GM23338 (cell line): ENCODE measurements at regions not wholly inside any gene's neighbourhood (a gene's known extent, or its start where the extent isn't known, plus 50 kb on each side); places are given as distances from the start of the nearest gene placed in this dataset.

Source experiments
- ATAC-seq: fragments of 200-7000 bp; cut with Tn5 transposase; 3 replicates; pipeline ENCODE4 v1.9.1; 2020
- DNase-seq: peaks from one replicate; pipeline ENCODE4 v3.0.0-alpha.2; 2015; ENCODE audit warnings: low spot score
- H2AFZ ChIP-seq: fragments of 200-600 bp; sonication (generic); 2 replicates; pipeline ENCODE4 v1.8.0; 2016; ENCODE audit warnings: antibody characterized with exemption, mild to moderate bottlenecking, moderate library complexity
- H3F3A ChIP-seq: fragments of 200-600 bp; sonication (generic); replicated peaks from 2 replicates; pipeline ENCODE4 v1.8.0; 2017; ENCODE audit warnings: antibody characterized with exemption, mixed run types, low read depth
- H3K27ac ChIP-seq: fragments of 200-600 bp; sonication (generic); 2 replicates; pipeline ENCODE4 v1.6.1; 2016; ENCODE audit warnings: low read depth
- H3K27me3 ChIP-seq: fragments of 200-600 bp; sonication (generic); 2 replicates; pipeline ENCODE4 v1.8.0; 2016; ENCODE audit warnings: mild to moderate bottlenecking, mixed run types, moderate library complexity; ENCODE audit not compliant: insufficient read depth
- H3K36me3 ChIP-seq: fragments of 200-600 bp; sonication (generic); 2 replicates; pipeline ENCODE4 v1.8.0; 2016; ENCODE audit warnings: mild to moderate bottlenecking; ENCODE audit not compliant: insufficient read depth
- H3K4me1 ChIP-seq: fragments of 200-600 bp; sonication (generic); 2 replicates; pipeline ENCODE4 v1.8.0; 2016; ENCODE audit warnings: mild to moderate bottlenecking, moderate library complexity; ENCODE audit not compliant: insufficient read depth
- H3K4me2 ChIP-seq: fragments of 200-600 bp; sonication (generic); 2 replicates; pipeline ENCODE4 v1.7.1; 2017; ENCODE audit warnings: mixed run types
- H3K4me3 ChIP-seq: fragments of 200-600 bp; sonication (generic); 2 replicates; pipeline ENCODE4 v1.6.1; 2016; ENCODE audit warnings: mixed run types
- H3K79me2 ChIP-seq: fragments of 200-600 bp; sonication (generic); replicated peaks from 2 replicates; pipeline ENCODE4 v1.8.0; 2017; ENCODE audit warnings: mild to moderate bottlenecking; ENCODE audit not compliant: insufficient read depth
- H3K9me2 ChIP-seq: fragments of 200-600 bp; sonication (generic); 2 replicates; pipeline ENCODE4 v1.8.0; 2017; ENCODE audit not compliant: insufficient read depth
- H4K20me1 ChIP-seq: fragments of 200-600 bp; sonication (generic); replicated peaks from 2 replicates; pipeline ENCODE4 v1.8.0; 2017; ENCODE audit warnings: mild to moderate bottlenecking; ENCODE audit not compliant: insufficient read depth
- H3K27ac Mint-ChIP-seq: 2 replicates; pipeline ENCODE4 v1.8.0; 2020; ENCODE audit warnings: inconsistent platforms, mild to moderate bottlenecking, moderate library complexity, mixed read lengths
- H3K27me3 Mint-ChIP-seq: 3 replicates; pipeline ENCODE4 v1.8.0; 2022; ENCODE audit warnings: low read depth, mild to moderate bottlenecking, moderate library complexity, mixed read lengths, inconsistent platforms; ENCODE audit not compliant: insufficient read depth, poor library complexity
- H3K36me3 Mint-ChIP-seq: 3 replicates; pipeline ENCODE4 v1.8.0; 2021; ENCODE audit warnings: low read depth, mild to moderate bottlenecking, inconsistent platforms, moderate library complexity, mixed read lengths
- H3K4me1 Mint-ChIP-seq: 3 replicates; pipeline ENCODE4 v1.8.0; 2020; ENCODE audit warnings: mild to moderate bottlenecking, inconsistent platforms, mixed read lengths
- H3K4me3 Mint-ChIP-seq: 3 replicates; pipeline ENCODE4 v1.8.0; 2021; ENCODE audit warnings: moderate library complexity, mild to moderate bottlenecking, inconsistent platforms, mixed read lengths
- H3K9me3 Mint-ChIP-seq: 3 replicates; pipeline ENCODE4 v1.8.0; 2020; ENCODE audit warnings: moderate library complexity, mild to moderate bottlenecking, inconsistent platforms, mixed read lengths
- CREB1 ChIP-seq: fragments of 250-450 bp; sonication (Bioruptor Pico); IDR thresholded peaks from 2 replicates; pipeline ENCODE4 v1.5.0; 2020; ENCODE audit warnings: low read depth, mild to moderate bottlenecking, moderate library complexity
- ETS1 ChIP-seq: IDR thresholded peaks from 2 replicates; pipeline ENCODE4 v1.6.1; 2016; ENCODE audit warnings: antibody characterized with exemption
- EZH2 ChIP-seq: fragments of 200-600 bp; sonication (generic); IDR thresholded peaks from one replicate; pipeline ENCODE4 v1.8.0; 2017; ENCODE audit warnings: antibody characterized with exemption, mild to moderate bottlenecking, low read depth; ENCODE audit not compliant: unreplicated experiment
- EZH2phosphoT487 ChIP-seq: fragments of 200-600 bp; sonication (generic); IDR thresholded peaks from one replicate; pipeline ENCODE4 v1.8.1; 2018; ENCODE audit warnings: antibody characterized with exemption; ENCODE audit not compliant: unreplicated experiment
- JUNB ChIP-seq: IDR thresholded peaks from one replicate; pipeline ENCODE4 v1.6.1; 2016; ENCODE audit warnings: antibody characterized with exemption; ENCODE audit not compliant: unreplicated experiment
- NANOG ChIP-seq: IDR thresholded peaks from 2 replicates; pipeline ENCODE4 v1.6.1; 2016; ENCODE audit warnings: antibody characterized with exemption, borderline replicate concordance
- POLR2AphosphoS5 ChIP-seq: IDR thresholded peaks from 2 replicates; pipeline ENCODE4 v1.6.1; 2016; ENCODE audit warnings: antibody characterized with exemption, low read depth
- ZNF114 ChIP-seq: fragments of 250-450 bp; sonication (Bioruptor Pico); IDR thresholded peaks from 2 replicates; pipeline ENCODE4 v1.5.0; 2020; ENCODE audit warnings: mild to moderate bottlenecking, moderate library complexity
- ZNF331 ChIP-seq: fragments of 250-450 bp; sonication (Bioruptor Pico); IDR thresholded peaks from 2 replicates; pipeline ENCODE4 v1.5.0; 2020; ENCODE audit warnings: low read depth, mild to moderate bottlenecking, moderate library complexity
- ZNF462 ChIP-seq: fragments of 250-450 bp; sonication (Bioruptor Pico); IDR thresholded peaks from 2 replicates; pipeline ENCODE4 v1.5.0; 2020; ENCODE audit warnings: mild to moderate bottlenecking, moderate library complexity
- TF ChIP-seq, protein P1 (sequence below): IDR thresholded peaks from one replicate; pipeline ENCODE4 v1.6.1; 2018; ENCODE audit warnings: antibody characterized with exemption; ENCODE audit not compliant: unreplicated experiment
- TF ChIP-seq, protein P2 (sequence below), 2 experiments: fragments of 200-600 bp in 1 of 2; sonication (generic) in 1 of 2; conservative IDR thresholded peaks; 2 replicates each; pipeline versions ENCODE4 v1.5.1 to v1.6.1; 2016 to 2017; ENCODE audit warnings: antibody characterized with exemption in 2 of 2, low read depth in 2 of 2, mild to moderate bottlenecking in 2 of 2, moderate library complexity in 1 of 2

DNA sequence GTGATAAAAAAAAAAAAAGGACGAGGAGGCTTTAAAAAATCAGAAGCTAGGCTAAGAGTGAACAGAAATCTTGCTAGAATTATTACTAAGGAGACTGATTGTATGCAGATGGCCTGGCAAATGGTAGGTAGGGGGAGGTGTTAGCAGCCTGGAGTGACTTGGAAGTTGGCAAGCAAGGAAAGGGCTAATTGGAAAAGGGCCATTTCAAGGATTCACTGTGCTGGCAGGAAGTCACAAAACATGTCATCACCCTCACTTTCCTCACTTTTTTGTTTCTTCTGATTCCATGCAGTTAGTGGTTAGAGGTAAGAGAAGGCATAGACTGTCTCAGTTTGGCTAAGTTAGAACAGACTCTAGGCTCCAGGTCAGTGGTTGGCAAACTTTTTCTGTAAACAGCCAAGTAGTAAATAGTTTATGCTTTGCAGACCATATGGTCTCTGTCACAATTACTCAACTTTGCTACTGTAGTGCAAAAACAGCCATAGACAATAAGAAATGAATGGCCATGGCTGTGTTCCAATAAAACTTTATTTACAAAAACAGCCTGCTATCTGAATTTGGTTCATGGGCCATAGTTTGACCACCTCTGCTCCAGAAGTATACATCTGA lies 646.5 kb upstream of the ACTRT1 start (continued):
- no peak for TF ChIP-seq ZNF462 (CRISPR knock-in tag)
- no peak for TF ChIP-seq CREB1 (CRISPR knock-in tag)

DNA sequence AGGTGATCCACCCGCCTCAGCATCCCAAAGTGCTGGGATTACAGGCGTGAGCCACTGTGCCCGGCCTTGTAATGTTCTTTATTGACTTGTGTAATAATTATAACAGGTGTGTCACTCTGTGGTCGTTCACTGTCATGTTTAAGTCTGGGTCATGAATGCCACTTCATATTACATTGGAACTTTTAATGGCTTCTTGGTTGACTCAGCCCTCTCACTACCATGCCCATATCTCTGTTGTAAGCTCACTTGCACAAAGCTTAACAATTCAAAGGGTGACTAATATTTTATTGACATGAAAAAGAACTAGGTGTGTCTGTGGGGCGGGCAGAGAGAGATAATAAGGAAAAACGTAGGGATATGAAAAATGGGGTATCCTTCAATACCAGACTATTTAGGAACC lies 639.7 kb upstream of the ACTRT1 start:
- H3K27ac Mint-ChIP-seq: no peak overlapping the region
- TF ChIP-seq CREB1 (CRISPR knock-in tag): no peak
- no peak for TF ChIP-seq EZH2
- TF ChIP-seq ETS1: no peak
- TF ChIP-seq ZNF114 (CRISPR knock-in tag): no peak
- no peak for TF ChIP-seq POLR2AphosphoS5
- no peak for TF ChIP-seq ZNF331 (CRISPR knock-in tag)
- TF ChIP-seq NANOG: no peak
- TF ChIP-seq, protein P1, sequence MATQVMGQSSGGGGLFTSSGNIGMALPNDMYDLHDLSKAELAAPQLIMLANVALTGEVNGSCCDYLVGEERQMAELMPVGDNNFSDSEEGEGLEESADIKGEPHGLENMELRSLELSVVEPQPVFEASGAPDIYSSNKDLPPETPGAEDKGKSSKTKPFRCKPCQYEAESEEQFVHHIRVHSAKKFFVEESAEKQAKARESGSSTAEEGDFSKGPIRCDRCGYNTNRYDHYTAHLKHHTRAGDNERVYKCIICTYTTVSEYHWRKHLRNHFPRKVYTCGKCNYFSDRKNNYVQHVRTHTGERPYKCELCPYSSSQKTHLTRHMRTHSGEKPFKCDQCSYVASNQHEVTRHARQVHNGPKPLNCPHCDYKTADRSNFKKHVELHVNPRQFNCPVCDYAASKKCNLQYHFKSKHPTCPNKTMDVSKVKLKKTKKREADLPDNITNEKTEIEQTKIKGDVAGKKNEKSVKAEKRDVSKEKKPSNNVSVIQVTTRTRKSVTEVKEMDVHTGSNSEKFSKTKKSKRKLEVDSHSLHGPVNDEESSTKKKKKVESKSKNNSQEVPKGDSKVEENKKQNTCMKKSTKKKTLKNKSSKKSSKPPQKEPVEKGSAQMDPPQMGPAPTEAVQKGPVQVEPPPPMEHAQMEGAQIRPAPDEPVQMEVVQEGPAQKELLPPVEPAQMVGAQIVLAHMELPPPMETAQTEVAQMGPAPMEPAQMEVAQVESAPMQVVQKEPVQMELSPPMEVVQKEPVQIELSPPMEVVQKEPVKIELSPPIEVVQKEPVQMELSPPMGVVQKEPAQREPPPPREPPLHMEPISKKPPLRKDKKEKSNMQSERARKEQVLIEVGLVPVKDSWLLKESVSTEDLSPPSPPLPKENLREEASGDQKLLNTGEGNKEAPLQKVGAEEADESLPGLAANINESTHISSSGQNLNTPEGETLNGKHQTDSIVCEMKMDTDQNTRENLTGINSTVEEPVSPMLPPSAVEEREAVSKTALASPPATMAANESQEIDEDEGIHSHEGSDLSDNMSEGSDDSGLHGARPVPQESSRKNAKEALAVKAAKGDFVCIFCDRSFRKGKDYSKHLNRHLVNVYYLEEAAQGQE: no peak
- TF ChIP-seq JUNB: no peak
- TF ChIP-seq EZH2phosphoT487: no peak
- TF ChIP-seq, protein P2, sequence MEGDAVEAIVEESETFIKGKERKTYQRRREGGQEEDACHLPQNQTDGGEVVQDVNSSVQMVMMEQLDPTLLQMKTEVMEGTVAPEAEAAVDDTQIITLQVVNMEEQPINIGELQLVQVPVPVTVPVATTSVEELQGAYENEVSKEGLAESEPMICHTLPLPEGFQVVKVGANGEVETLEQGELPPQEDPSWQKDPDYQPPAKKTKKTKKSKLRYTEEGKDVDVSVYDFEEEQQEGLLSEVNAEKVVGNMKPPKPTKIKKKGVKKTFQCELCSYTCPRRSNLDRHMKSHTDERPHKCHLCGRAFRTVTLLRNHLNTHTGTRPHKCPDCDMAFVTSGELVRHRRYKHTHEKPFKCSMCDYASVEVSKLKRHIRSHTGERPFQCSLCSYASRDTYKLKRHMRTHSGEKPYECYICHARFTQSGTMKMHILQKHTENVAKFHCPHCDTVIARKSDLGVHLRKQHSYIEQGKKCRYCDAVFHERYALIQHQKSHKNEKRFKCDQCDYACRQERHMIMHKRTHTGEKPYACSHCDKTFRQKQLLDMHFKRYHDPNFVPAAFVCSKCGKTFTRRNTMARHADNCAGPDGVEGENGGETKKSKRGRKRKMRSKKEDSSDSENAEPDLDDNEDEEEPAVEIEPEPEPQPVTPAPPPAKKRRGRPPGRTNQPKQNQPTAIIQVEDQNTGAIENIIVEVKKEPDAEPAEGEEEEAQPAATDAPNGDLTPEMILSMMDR (conservative IDR thresholded peaks at IDR 0.05; ENCODE audit: low read depth in 2 of 2): no peak

More for the DNA sequence above, 639.7 kb upstream of the ACTRT1 start:
- H3K9me3 Mint-ChIP-seq: no peaks in the 10 kb centered on the region
- H3K79me2 ChIP-seq: no peaks in the 10 kb centered on the region
- ATAC-seq: no peak
- no peak overlapping the region for H3K4me3 Mint-ChIP-seq
- no peak overlapping the region for H3K4me2 ChIP-seq
- DNase-seq: no peak
- H3K4me3 ChIP-seq: no peak overlapping the region
- H3K27me3 ChIP-seq: no peaks in the 10 kb centered on the region
- no peaks in the 10 kb centered on the region for H3K4me1 Mint-ChIP-seq
- H3K4me1 ChIP-seq: no peaks in the 10 kb centered on the region
- no peak overlapping the region for H3K27ac ChIP-seq
- H3F3A ChIP-seq: no peaks in the 10 kb centered on the region
- no peak overlapping the region for H2AFZ ChIP-seq
- H3K9me2 ChIP-seq: no peaks in the 10 kb centered on the region
- no peaks in the 10 kb centered on the region for H3K36me3 Mint-ChIP-seq
- no peaks in the 10 kb centered on the region for H4K20me1 ChIP-seq
- no peaks in the 10 kb centered on the region for H3K36me3 ChIP-seq
- H3K27me3 Mint-ChIP-seq: no peaks in the 10 kb centered on the region
